ENCODE measurements at regions not wholly inside any gene's neighbourhood (a gene's known extent, or its start where the extent isn't known, plus 50 kb on each side); places are given as distances from the start of the nearest gene placed in this dataset.
A peak's percentile ranks its signal among the peaks of the same experiment; 100 is the strongest.

DNA sequence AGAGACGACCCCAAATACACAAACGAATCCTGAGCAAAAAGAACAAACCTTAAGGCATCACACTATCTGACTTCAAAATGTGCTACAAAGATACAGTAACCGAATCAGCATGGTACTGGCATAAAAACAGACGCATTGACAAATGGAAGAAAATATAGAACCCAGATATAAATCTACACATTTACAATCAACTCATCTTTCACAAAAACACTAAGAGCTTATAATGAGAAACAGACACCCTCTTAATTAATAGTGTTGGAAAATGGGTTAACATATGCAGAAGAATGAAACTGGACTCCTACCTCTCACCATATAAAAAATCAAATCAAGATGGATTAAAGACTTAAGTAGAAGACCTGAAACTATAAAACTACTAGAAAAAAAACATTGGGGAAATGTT lies 130.3 kb upstream of the DCBLD2 start:
- no peaks in the 10 kb centered on the region for H3K27me3 ChIP-seq
- intact Hi-C loops (cut with DNase I): no loop called here
- WGBS, 2 donors: 82 to 89% methylated on average over 4 of the region's 4 CpGs
- peaks cover 0 to 9% (median 0%) of the 10 kb centered on the region in 4 donors for H3K9me3 ChIP-seq
- no peak overlapping the region for H3K4me3 ChIP-seq
- DNase-seq: no peak
- TF ChIP-seq POLR2A (IDR thresholded peaks at IDR 0.05) (no peak), EP300 (IDR thresholded peaks at IDR 0.05) (no peak), POLR2AphosphoS5 (IDR thresholded peaks at IDR 0.05) (no peak)
- TF ChIP-seq, protein P1, sequence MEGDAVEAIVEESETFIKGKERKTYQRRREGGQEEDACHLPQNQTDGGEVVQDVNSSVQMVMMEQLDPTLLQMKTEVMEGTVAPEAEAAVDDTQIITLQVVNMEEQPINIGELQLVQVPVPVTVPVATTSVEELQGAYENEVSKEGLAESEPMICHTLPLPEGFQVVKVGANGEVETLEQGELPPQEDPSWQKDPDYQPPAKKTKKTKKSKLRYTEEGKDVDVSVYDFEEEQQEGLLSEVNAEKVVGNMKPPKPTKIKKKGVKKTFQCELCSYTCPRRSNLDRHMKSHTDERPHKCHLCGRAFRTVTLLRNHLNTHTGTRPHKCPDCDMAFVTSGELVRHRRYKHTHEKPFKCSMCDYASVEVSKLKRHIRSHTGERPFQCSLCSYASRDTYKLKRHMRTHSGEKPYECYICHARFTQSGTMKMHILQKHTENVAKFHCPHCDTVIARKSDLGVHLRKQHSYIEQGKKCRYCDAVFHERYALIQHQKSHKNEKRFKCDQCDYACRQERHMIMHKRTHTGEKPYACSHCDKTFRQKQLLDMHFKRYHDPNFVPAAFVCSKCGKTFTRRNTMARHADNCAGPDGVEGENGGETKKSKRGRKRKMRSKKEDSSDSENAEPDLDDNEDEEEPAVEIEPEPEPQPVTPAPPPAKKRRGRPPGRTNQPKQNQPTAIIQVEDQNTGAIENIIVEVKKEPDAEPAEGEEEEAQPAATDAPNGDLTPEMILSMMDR (IDR thresholded peaks at IDR 0.05): no peak
- no peaks in the 10 kb centered on the region for H3K36me3 ChIP-seq
- no peaks in the 10 kb centered on the region for H3K4me1 ChIP-seq
- no peak overlapping the region for H3K27ac ChIP-seq

DNA sequence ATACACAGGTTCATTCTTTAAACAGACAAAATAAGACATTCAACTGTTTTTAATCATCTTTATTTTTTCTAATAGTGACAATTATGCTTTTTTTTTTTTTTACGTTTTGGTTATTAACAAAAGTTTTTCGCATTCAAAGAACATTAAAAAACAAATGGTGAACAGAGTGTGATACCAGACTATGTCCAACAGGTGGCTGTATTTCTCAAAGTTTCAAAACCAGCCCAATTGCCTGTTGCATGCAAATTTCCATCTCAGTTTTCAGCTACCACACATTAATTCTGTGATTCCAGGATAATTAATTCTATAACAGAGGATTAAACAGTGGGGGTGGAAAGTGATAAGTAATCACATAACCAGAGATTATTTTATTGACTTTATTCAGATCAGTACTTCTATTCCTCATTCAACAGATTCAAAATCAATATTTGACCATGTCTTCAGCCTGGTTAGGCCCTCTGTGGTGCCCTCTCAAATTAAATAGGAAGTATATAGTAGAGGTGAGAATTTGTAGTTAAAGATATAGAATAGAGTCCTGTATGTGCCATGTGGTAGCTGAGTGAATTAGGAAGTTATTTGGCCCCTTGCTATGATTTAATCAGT lies 122.2 kb upstream of the DCBLD2 start:
- H3K4me1 ChIP-seq: no peaks in the 10 kb centered on the region
- no peak for DNase-seq
- no peak overlapping the region for H3K4me3 ChIP-seq
- WGBS, 2 donors: 12 to 38% methylated on average over 2 of the region's 2 CpGs
- no peak for TF ChIP-seq POLR2A (IDR thresholded peaks at IDR 0.05)
- TF ChIP-seq, protein P1 (IDR thresholded peaks at IDR 0.05): peak; percentile 49 to 69 (median 59)
- intact Hi-C loops (cut with DNase I): loop anchor here (1.0 to 10.0 kb wide), 2 partner anchors 661 to 730 kb away; no protein-coding TSS in a partner anchor
- H3K27ac ChIP-seq: no peak overlapping the region
- H3K27me3 ChIP-seq: no peaks in the 10 kb centered on the region
- H3K36me3 ChIP-seq: no peaks in the 10 kb centered on the region
- peaks cover 0 to 5% (median 0%) of the 10 kb centered on the region in 4 donors for H3K9me3 ChIP-seq

DNA sequence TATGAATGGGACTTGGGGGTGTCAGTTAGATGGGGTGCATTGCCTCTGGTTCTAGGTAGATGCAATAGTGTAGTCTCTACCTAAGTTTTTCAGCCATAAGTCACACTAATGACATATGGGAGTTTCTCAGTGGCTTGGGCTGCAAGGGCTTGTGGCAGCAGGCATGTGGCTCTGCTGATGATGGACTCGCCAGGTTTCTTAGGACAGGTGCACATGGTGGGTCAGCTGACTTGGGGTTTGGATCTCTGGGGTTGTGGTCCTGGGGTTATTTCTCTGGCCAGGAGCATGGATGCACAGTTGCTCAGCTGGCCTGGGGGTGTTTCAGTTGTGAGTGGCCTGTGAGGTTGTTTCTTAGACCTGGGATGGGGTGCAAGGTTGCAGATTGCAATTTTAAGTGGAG lies 120.0 kb upstream of the DCBLD2 start:
- Histone ChIP-seq H3K9me3 (no peaks in the 10 kb centered on the region), H3K4me3 (no peak overlapping the region), H3K36me3 (no peaks in the 10 kb centered on the region), H3K27me3 (no peaks in the 10 kb centered on the region), H3K27ac (no peak overlapping the region), H3K4me1 (no peaks in the 10 kb centered on the region)
- WGBS, 2 donors: 87 to 89% methylated on average over 1 of the region's 1 CpG
- intact Hi-C loops (cut with DNase I): loop anchor here (10.0 kb wide), 1 partner anchor 663 kb away; no protein-coding TSS in a partner anchor
- no peak for DNase-seq
- TF ChIP-seq, protein P1 (IDR thresholded peaks at IDR 0.05): no peak
- TF ChIP-seq EP300 (IDR thresholded peaks at IDR 0.05) (no peak), POLR2A (IDR thresholded peaks at IDR 0.05) (no peak), POLR2AphosphoS5 (IDR thresholded peaks at IDR 0.05) (no peak)

DNA sequence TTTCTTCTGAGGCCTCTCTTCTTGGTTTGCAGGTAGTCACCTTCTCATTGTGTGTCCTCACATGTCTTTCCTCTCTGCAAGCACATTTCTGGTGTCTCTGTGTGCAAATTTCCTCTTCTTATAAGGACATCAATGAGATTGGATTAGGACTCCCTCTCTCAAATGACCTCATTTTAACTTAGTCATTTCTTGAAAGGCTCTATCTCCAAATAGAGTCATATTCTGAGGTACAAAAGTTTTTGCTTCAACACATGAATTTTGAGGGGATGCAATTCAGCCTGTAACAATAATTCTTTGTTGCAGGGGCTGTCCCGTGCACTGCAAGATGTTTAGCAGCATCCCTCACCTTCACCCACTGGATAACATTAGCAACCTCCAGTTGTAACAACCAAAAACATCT lies 115.0 kb upstream of the DCBLD2 start:
- no peak for DNase-seq
- TF ChIP-seq POLR2A (IDR thresholded peaks at IDR 0.05) (no peak), POLR2AphosphoS5 (IDR thresholded peaks at IDR 0.05) (no peak), EP300 (IDR thresholded peaks at IDR 0.05) (no peak)
- TF ChIP-seq, protein P1 (IDR thresholded peaks at IDR 0.05): no peak
- Histone ChIP-seq H3K4me3 (no peak overlapping the region), H3K36me3 (no peaks in the 10 kb centered on the region), H3K4me1 (no peaks in the 10 kb centered on the region), H3K27me3 (no peaks in the 10 kb centered on the region), H3K27ac (no peak overlapping the region), H3K9me3 (no peaks in the 10 kb centered on the region)
- intact Hi-C loops (cut with DNase I): no loop called here
- 56 to 70% methylated on average over 1 of the region's 1 CpG for WGBS, 2 donors

DNA sequence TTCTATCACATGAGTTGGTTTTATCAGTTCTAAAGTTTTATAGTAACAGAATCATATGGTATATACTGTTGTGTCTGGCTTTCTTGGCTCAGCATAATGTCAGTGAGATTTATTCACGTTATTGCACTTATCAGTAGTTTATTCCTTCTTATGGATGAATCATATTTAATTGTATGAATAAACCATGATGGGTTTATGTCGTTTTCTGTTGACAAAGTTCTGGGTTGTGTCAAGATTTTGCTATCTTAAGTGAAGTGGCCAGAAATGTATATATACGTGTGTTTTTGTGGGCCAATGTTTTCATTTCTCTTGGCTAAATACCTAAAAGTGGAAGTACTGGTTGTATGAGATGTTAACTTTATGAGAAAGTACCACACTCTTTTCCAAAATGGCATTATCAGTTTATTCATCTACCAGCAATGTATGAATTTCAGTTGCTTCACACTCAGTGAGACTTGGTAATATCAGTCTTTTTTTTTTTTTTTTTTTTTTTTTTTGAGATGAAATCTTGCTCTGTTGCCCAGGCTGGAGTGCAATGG lies 112.4 kb upstream of the DCBLD2 start:
- H3K27me3 ChIP-seq: no peaks in the 10 kb centered on the region
- no peaks in the 10 kb centered on the region for H3K36me3 ChIP-seq
- H3K9me3 ChIP-seq: no peaks in the 10 kb centered on the region
- TF ChIP-seq, protein P1 (IDR thresholded peaks at IDR 0.05): no peak
- TF ChIP-seq EP300 (IDR thresholded peaks at IDR 0.05): no peak
- TF ChIP-seq POLR2A (IDR thresholded peaks at IDR 0.05): no peak
- no peak for DNase-seq
- intact Hi-C loops (cut with DNase I): no loop called here
- H3K4me1 ChIP-seq: no peaks in the 10 kb centered on the region
- H3K4me3 ChIP-seq: no peak overlapping the region
- 9 to 29% methylated on average over 3 of the region's 3 CpGs for WGBS, 2 donors
- H3K27ac ChIP-seq: no peak overlapping the region

All from sigmoid colon (tissue), 6 donors.